ENCODE measurements at regions not wholly inside any gene's neighbourhood (a gene's known extent, or its start where the extent isn't known, plus 50 kb on each side); places are given as distances from the start of the nearest gene placed in this dataset.

DNA sequence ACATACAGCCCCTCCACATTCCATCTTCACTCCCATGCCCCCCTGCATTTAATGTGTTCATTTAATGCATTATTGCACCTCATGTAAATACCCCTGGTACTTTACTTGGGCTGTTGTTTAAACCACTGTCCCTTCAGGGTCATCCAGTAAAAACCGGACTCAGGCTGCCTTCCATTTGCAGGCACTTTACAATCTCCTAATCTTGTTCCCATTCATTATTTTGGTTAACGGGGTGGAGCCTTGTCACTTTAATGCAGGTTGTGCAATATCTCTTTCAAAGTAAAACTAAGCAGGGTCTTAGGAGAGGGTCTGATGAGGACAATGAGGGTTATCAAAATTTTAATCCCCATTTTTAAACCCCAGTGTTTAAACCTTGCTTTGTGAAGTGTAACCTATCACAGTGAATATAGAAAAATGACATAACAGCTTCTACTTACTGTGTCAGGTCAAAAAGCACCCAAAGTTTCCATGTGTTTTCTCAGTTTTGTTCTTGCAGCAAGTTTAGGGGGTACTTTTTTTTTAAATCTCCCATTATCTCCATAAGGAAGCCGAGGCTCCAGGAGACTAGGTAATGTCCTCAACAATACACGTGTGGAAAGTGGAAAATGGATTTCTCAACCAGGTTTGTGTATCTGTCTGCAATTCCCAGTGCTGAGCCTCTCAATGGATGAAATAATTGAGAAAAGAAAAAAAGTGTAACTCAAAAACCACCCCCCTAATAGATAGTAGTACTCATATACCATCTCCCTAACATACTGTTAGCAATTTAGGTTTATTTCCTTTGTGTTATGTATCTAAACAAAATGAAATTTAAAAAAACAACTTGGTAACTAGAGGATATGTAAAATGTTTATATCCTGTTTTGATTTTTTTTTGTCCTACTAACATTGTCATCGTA lies 54.2 kb upstream of the SPRY4 start:
- no peak for DNase-seq (ENCODE audit: low read depth)

DNA sequence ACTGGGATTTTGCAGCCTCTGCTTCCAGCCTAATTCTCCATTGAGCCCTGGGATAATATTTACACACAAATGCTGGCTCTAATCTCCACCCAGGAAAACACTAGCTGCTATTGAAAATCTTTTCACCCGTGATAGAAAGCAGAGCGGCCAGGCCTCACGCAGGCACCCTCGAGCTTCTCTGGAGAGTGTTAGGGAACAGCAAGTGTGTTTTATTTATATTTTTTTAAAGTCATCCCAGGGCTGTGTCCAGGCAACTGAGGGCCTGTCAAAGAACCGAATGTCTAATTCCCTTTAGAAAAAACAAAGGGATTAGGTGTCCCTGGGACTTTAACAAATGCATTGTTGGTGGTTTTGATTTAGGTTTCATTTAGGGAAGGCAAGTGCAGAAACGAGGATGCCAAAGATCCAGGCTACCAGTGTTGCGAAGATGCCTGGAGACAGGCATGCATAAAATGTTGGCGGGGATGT lies 51.2 kb upstream of the SPRY4 start:
- no peak for DNase-seq (ENCODE audit: low read depth)

Data from activated T-cell treated with anti-CD3 and anti-CD28 coated beads for 24 hours (primary cell).